ENCODE measurements at regions not wholly inside any gene's neighbourhood (a gene's known extent, or its start where the extent isn't known, plus 50 kb on each side); places are given as distances from the start of the nearest gene placed in this dataset.
"Not testable (repeated sequence)": the region's sequence is repeated elsewhere in the genome, so short reads cannot be mapped to it uniquely, and the experiment has no call there.

GRCh38 chr4:131337936-131338335, 1811.2 kb upstream of the PCDH10 start:
- no peaks in the 10 kb centered on the region for H4K20me1 ChIP-seq (ENCODE audit: insufficient read depth)
- H3K9me2 ChIP-seq (ENCODE audit: insufficient read depth) = no peaks in the 10 kb centered on the region
- H3K9me3 ChIP-seq (ENCODE audit: low read depth) = no peaks in the 10 kb centered on the region
- H3K79me2 ChIP-seq (ENCODE audit: insufficient read depth) = no peaks in the 10 kb centered on the region
- H3K27me3 ChIP-seq (replicated peaks; ENCODE audit: insufficient read depth) = no peaks in the 10 kb centered on the region
- in situ Hi-C loops (cut with MboI) = no loop called here
- TF ChIP-seq EZH2phosphoT487 (IDR thresholded peaks at IDR 0.05; ENCODE audit: insufficient read depth, low read depth) (no peak), EZH2 (IDR thresholded peaks at IDR 0.05; ENCODE audit: insufficient read depth, poor library complexity, severe bottlenecking) (no peak)
- no peak overlapping the region for H2AFZ ChIP-seq
- no peak overlapping the region for H3K9ac ChIP-seq
- no peak overlapping the region for H3K4me3 ChIP-seq
- H3K4me2 ChIP-seq (ENCODE audit: unreplicated experiment) = no peak overlapping the region
- no peak for DNase-seq
- no peak overlapping the region for H3K27ac ChIP-seq
- no peaks in the 10 kb centered on the region for H3F3A ChIP-seq (ENCODE audit: insufficient read depth)
- no peaks in the 10 kb centered on the region for H3K4me1 ChIP-seq (ENCODE audit: insufficient read depth)
- no peaks in the 10 kb centered on the region for H3K36me3 ChIP-seq (ENCODE audit: low read depth)
- WGBS, 2 experiments (ENCODE audit: low coverage in 1 of 2, low lambda C conversion rate in 2 of 2, missing lambda C conversion rate in 2 of 2) = 0 to 2% methylated on average over 2 of the region's 2 CpGs

- Histone ChIP-seq H3K4me3 (no peak overlapping the region), H3K79me2 (ENCODE audit: insufficient read depth) (no peaks in the 10 kb centered on the region), H3K27me3 (replicated peaks; ENCODE audit: insufficient read depth) (no peaks in the 10 kb centered on the region), H3K9ac (no peak overlapping the region), H3K4me1 (ENCODE audit: insufficient read depth) (no peaks in the 10 kb centered on the region), H3K4me2 (ENCODE audit: unreplicated experiment) (no peak overlapping the region), H4K20me1 (ENCODE audit: insufficient read depth) (no peaks in the 10 kb centered on the region), H2AFZ (no peak overlapping the region), H3K27ac (no peak overlapping the region), H3K36me3 (ENCODE audit: low read depth) (no peaks in the 10 kb centered on the region), H3K9me2 (ENCODE audit: insufficient read depth) (no peaks in the 10 kb centered on the region), H3K9me3 (ENCODE audit: low read depth) (no peaks in the 10 kb centered on the region), H3F3A (ENCODE audit: insufficient read depth) (no peaks in the 10 kb centered on the region)
- no peak for DNase-seq
- TF ChIP-seq EZH2phosphoT487 (IDR thresholded peaks at IDR 0.05; ENCODE audit: insufficient read depth, low read depth) (no peak), EZH2 (IDR thresholded peaks at IDR 0.05; ENCODE audit: insufficient read depth, poor library complexity, severe bottlenecking) (no peak)
- 4% methylated on average over 2 of the region's 2 CpGs for WGBS, 2 experiments (ENCODE audit: low coverage in 1 of 2, low lambda C conversion rate in 2 of 2, missing lambda C conversion rate in 2 of 2)
- in situ Hi-C loops (cut with MboI) = no loop called here
Measured at GRCh38 chr4:131339137-131339536, 1810.0 kb upstream of the PCDH10 start.

GRCh38 chr4:131344761-131345160, 1804.3 kb upstream of the PCDH10 start:
- DNase-seq = no peak
- Histone ChIP-seq H3K9ac (no peak overlapping the region), H2AFZ (no peak overlapping the region), H3K27ac (no peak overlapping the region), H3K36me3 (ENCODE audit: low read depth) (no peaks in the 10 kb centered on the region), H3K4me1 (ENCODE audit: insufficient read depth) (no peaks in the 10 kb centered on the region), H3K79me2 (ENCODE audit: insufficient read depth) (no peaks in the 10 kb centered on the region), H3K9me2 (ENCODE audit: insufficient read depth) (no peaks in the 10 kb centered on the region), H3K4me3 (no peak overlapping the region), H3K27me3 (replicated peaks; ENCODE audit: insufficient read depth) (no peaks in the 10 kb centered on the region), H3F3A (ENCODE audit: insufficient read depth) (no peaks in the 10 kb centered on the region), H3K4me2 (ENCODE audit: unreplicated experiment) (no peak overlapping the region), H3K9me3 (ENCODE audit: low read depth) (no peaks in the 10 kb centered on the region), H4K20me1 (ENCODE audit: insufficient read depth) (no peaks in the 10 kb centered on the region)
- TF ChIP-seq EZH2 (IDR thresholded peaks at IDR 0.05; ENCODE audit: insufficient read depth, poor library complexity, severe bottlenecking) (no peak), EZH2phosphoT487 (IDR thresholded peaks at IDR 0.05; ENCODE audit: insufficient read depth, low read depth) (no peak)
- WGBS, 2 experiments (ENCODE audit: low coverage in 1 of 2, low lambda C conversion rate in 2 of 2, missing lambda C conversion rate in 2 of 2) = 10 to 12% methylated on average over 2 of the region's 2 CpGs
- in situ Hi-C loops (cut with MboI) = no loop called here

GRCh38 chr4:131347816-131348215, 1801.3 kb upstream of the PCDH10 start:
- Histone ChIP-seq H3K27me3 (replicated peaks; ENCODE audit: insufficient read depth) (no peaks in the 10 kb centered on the region), H3K9me3 (ENCODE audit: low read depth) (peaks cover 4% of the 10 kb centered on the region), H3K79me2 (ENCODE audit: insufficient read depth) (no peaks in the 10 kb centered on the region), H3K9ac (no peak overlapping the region), H4K20me1 (ENCODE audit: insufficient read depth) (no peaks in the 10 kb centered on the region), H3F3A (ENCODE audit: insufficient read depth) (no peaks in the 10 kb centered on the region), H3K36me3 (ENCODE audit: low read depth) (no peaks in the 10 kb centered on the region), H2AFZ (no peak overlapping the region), H3K9me2 (ENCODE audit: insufficient read depth) (no peaks in the 10 kb centered on the region), H3K4me2 (ENCODE audit: unreplicated experiment) (no peak overlapping the region), H3K27ac (no peak overlapping the region), H3K4me1 (ENCODE audit: insufficient read depth) (no peaks in the 10 kb centered on the region), H3K4me3 (no peak overlapping the region)
- in situ Hi-C loops (cut with MboI) = no loop called here
- TF ChIP-seq EZH2 (IDR thresholded peaks at IDR 0.05; ENCODE audit: insufficient read depth, poor library complexity, severe bottlenecking) (no peak), EZH2phosphoT487 (IDR thresholded peaks at IDR 0.05; ENCODE audit: insufficient read depth, low read depth) (no peak)
- 2 to 3% methylated on average over 2 of the region's 2 CpGs for WGBS, 2 experiments (ENCODE audit: low coverage in 1 of 2, low lambda C conversion rate in 2 of 2, missing lambda C conversion rate in 2 of 2)
- DNase-seq = no peak

GRCh38 chr4:131348263-131348662, 1800.8 kb upstream of the PCDH10 start:
- Histone ChIP-seq H3K9me3 (ENCODE audit: low read depth) (peaks cover 4% of the 10 kb centered on the region), H3K9me2 (ENCODE audit: insufficient read depth) (no peaks in the 10 kb centered on the region), H3K4me2 (ENCODE audit: unreplicated experiment) (no peak overlapping the region), H4K20me1 (ENCODE audit: insufficient read depth) (no peaks in the 10 kb centered on the region), H3K27ac (no peak overlapping the region), H3K79me2 (ENCODE audit: insufficient read depth) (no peaks in the 10 kb centered on the region), H3K9ac (no peak overlapping the region), H3F3A (ENCODE audit: insufficient read depth) (no peaks in the 10 kb centered on the region), H3K27me3 (replicated peaks; ENCODE audit: insufficient read depth) (no peaks in the 10 kb centered on the region), H3K4me1 (ENCODE audit: insufficient read depth) (no peaks in the 10 kb centered on the region), H3K4me3 (no peak overlapping the region), H3K36me3 (ENCODE audit: low read depth) (no peaks in the 10 kb centered on the region), H2AFZ (no peak overlapping the region)
- in situ Hi-C loops (cut with MboI) = no loop called here
- TF ChIP-seq EZH2 (IDR thresholded peaks at IDR 0.05; ENCODE audit: insufficient read depth, poor library complexity, severe bottlenecking) = no peak
- no peak for TF ChIP-seq EZH2phosphoT487 (IDR thresholded peaks at IDR 0.05; ENCODE audit: insufficient read depth, low read depth)
- no peak for DNase-seq
- WGBS, 2 experiments (ENCODE audit: low coverage in 1 of 2, low lambda C conversion rate in 2 of 2, missing lambda C conversion rate in 2 of 2) = 8 to 15% methylated on average over 2 of the region's 2 CpGs

GRCh38 chr4:131352371-131352770, 1796.7 kb upstream of the PCDH10 start:
- in situ Hi-C loops (cut with MboI); H3K9me2 ChIP-seq (ENCODE audit: insufficient read depth); DNase-seq; H3K4me1 ChIP-seq (ENCODE audit: insufficient read depth); H3K27ac ChIP-seq; H3K36me3 ChIP-seq (ENCODE audit: low read depth); H3K4me3 ChIP-seq; H3K9ac ChIP-seq; H3K9me3 ChIP-seq (ENCODE audit: low read depth); H3F3A ChIP-seq (ENCODE audit: insufficient read depth); H2AFZ ChIP-seq; H3K27me3 ChIP-seq (replicated peaks; ENCODE audit: insufficient read depth); H3K79me2 ChIP-seq (ENCODE audit: insufficient read depth); H3K4me2 ChIP-seq (ENCODE audit: unreplicated experiment); H4K20me1 ChIP-seq (ENCODE audit: insufficient read depth): not testable (repeated sequence)
- WGBS, 2 experiments (ENCODE audit: low coverage in 1 of 2, low lambda C conversion rate in 2 of 2, missing lambda C conversion rate in 2 of 2) = 59 to 66% methylated on average over 18 to 19 of the region's 19 CpGs

All from GM23248 (cell line).